HG03439 (cell line): ENCODE measurements at regions not wholly inside any gene's neighbourhood (a gene's known extent, or its start where the extent isn't known, plus 50 kb on each side); places are given as distances from the start of the nearest gene placed in this dataset.
"Not testable (repeated sequence)": the region's sequence is repeated elsewhere in the genome, so short reads cannot be mapped to it uniquely, and the experiment has no call there.

Experiments
- ATAC-seq: cut with Tn5 transposase; IDR thresholded peaks from one replicate; pipeline ENCODE4 v1.9.1; 2021; ENCODE audit warnings: mild to moderate bottlenecking, moderate library complexity; ENCODE audit not compliant: unreplicated experiment

DNA sequence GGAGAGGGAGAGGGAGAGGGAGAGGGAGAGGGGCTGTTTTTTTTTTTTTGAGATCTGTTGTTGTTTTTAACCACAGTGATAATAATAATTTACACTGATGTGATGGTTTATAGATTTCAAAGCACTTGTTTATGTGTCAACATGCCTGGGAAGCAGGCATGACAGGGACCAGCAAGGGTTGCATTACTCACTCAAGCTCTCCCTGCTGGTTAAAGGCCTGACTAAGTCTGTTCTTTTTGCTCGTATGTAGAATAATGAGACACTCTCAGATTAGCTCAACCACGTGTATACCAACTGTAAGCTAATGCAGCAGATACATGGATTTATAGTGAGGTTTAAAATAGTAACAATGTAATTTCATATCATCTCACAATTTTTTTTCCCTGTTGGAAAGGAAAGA is 134.6 kb upstream of the BOD1L1 start:
- ATAC-seq = no peak

DNA sequence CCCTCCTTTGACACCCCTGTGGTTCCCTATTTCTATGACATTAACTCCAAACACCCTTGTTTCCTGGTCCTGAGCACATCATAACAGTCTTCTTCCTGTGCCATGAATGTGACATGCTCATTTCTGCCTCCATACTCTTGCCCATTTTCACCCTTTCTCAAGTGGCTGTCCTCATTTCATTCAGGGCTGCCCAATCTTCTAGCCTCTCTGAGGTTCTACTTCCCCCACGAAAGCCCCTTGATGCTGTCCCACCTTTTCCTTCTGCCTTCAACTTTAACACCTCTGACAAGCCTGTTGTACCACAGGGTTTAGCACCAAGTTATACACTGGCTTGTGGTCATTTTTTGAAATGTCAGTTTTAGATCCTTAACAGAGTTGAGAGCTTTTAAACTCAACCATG is 136.2 kb upstream of the BOD1L1 start:
- ATAC-seq = no peak

DNA sequence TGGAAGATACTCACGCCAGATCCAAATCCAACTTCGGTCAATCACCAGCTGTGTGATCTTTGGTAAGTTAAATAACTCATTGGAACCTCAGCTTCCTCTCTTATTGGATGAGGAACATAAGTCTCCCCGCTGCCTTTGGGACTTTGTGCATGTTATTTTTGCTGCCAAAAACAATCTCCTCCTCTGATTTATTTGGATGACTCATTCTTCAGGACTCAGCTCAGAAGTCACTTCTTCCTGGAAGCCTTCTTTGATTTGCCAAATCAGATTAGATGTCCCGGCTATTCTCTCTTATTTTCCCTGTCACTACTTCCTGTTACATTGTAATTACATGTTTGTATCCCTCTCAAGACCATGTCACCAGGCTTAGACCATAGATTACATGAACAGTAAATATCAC is 138.0 kb upstream of the BOD1L1 start:
- no peak for ATAC-seq

DNA sequence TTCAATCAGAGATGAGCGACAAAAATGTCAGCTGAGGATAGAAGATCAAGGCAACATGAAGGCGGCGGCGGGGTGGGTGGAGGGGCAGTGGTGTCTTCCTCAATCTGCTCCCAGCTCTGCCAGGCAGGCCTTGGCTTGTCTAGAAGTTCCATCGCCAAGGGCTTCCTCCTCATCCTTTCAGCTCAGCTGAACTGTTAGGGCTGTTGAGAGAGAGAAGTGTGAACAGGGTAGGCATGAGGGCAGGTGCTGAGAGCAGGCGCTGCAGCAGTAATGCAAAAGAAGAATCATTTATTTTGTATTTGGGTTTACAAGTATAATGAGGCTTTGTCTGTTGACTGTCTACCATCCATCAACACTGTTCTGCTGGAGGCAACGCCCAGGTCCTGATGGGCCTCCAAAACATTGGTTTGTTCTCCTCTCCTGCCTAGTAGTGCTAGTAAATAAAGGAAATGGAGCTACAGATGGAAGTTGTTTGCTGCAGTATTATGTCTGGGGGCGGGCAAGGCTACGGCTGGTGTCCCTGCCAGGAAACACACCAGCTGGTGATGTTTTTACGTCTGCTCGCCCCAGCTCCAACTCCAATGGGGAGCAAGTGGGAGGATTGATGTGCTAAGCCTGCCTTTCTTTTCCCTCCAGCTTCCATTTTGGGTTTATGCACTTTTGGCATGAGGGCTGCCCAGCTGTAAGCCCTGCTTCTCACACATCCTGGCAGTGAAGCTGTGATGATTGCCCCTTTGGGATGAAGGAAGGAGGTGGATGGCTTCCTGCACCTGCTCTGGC is 139.4 kb upstream of the BOD1L1 start:
- ATAC-seq = no peak

DNA sequence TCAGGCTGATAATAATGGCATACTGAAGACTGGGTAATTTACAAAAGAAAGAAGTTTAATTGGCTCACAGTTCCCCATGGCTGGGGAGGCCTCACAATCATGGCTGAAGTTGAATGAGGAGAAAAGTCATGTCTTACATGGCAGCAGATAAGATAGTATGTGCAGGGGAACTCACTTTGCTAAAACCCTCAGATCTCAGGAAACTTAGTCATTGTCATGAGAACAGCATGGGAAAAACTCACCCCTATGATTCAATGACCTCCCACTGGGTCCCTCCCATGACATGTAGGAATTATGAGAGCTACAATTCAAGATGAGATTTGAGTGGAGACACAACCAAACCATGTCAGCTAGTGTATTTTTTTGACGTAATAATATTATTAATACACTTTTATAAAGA is 149.8 kb upstream of the BOD1L1 start:
- no peak for ATAC-seq

DNA sequence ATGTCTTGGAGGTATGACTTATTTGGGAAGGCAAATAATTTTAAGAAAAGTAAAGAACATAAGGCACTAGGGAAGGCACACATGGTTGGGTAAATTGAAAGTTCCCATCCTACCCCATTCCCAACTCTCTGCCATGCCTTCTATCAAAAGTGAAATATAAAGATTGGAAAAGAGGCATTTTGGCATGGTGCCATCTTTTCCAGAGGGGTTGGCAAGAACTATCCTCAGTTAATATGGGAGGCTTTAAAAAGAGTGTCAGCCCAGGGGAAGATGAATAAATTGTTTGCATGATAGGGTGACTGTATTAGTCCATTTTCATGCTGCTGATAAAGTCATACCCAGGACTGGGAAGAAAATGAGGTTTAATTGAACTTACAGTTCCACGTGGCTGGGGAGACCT is 150.8 kb upstream of the BOD1L1 start:
- ATAC-seq = no peak

DNA sequence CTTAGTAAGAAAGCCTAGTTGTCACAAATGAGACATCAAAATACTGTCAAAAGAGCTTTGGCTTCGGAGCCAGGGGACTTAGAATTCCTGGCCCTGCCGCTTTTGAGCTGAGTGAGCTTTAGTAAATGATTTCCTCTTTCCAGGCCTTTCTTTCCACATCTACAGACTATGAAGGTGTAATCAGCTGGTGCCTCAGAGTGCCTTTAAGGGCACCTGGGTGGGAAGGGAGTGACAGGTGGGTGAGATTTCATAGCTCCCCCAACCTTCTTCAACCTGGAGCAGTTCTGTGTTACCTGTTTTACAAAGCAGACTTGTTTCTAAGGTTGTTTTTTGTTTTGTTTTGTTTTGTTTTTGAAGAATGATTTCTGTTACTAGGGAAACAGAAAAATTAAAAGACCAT is 154.7 kb upstream of the BOD1L1 start:
- no peak for ATAC-seq

DNA sequence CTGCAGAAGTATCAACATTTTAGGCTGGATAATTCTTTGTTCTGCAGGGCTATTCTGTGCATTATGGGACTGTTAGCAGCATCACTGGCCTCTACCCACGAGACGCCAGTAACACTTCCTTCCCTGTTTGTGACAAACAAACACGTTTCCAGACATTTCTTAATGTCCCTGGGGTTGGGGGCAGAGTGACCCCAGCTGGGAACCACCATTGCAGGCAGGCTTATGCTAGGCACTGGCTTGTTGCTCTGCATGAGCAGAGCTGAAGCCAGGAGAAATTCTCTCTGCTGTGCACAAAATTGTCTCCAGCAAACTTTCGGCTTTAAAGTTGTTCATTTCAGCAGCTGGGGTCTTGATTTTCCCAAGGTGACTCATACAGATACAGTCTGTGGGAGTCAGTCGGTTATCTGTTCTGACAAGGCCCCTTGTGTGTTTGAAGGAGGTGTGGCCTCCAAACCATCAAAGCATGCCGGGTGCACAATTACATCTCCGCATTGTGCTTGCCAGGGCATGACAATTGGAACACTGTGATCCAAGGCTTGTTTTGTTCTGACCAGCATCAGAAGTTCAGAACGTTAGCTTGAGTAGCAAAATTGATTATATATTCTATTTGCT is 156.4 kb upstream of the BOD1L1 start:
- no peak for ATAC-seq

DNA sequence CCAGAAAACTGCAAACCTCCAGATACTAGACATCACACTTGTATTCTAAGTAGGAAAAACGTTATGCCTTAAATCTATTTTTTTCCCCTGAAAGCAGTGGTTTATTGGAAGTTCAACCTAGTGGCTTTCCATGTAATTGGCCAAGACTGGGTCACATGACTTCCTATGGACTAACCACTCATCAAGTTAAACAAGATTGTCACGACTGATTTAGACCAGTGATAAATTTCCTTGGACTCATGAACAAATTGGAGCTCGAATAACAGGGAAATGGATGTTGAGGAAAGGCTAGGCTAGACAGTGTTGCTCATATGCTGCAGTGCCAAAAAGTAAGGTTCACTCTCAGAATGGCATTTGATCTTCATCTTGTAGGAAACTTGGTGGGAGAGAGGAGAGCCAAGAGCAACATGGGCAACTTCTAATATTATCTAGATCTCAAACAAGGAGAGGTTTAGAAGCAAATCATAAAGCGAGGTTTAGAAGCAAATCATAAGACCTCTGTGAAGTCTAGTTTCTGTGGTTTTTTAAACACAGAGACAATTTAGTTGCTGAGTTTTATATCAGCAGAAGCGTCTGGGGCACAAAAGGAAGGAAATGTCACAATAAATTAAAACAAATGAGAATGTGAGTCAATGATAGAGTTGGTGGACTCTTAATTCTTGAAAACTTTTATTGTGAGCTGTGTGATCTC is 165.6 kb upstream of the BOD1L1 start:
- no peak for ATAC-seq

DNA sequence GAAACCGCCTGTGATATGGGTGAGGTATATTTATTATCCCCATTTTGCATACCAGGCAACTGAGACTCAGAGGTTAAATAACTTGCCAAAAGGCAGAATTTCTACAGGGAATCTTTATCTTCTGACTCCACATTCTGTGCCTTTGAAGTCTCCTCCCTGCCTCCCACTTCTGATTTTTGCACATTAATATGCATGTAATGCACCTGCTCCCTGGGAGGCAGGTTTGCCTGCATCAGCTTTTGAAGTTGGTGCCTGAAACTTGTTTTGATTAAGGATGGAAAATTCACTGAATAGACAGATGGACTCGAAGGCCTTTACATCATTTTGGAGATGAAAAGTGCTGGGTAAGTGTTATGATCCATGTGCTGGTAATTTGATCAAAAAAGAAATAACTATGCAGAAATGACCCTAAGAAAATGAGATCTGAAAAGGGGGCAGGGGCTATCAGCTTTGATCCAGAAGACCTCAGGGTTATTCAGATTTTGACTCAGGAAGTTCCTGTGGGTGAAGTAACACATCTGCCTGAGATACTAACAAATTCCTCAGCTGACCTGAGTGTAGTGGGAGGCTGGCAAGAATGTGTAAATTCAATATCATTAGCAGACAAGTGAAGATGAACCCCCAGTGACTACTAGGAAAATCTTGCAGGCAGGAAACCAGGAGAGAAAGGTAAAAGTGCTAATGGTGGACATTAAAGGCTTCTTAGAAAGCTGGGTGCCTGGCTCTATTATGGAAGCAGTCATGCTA is 167.5 kb upstream of the BOD1L1 start:
- ATAC-seq = no peak

DNA sequence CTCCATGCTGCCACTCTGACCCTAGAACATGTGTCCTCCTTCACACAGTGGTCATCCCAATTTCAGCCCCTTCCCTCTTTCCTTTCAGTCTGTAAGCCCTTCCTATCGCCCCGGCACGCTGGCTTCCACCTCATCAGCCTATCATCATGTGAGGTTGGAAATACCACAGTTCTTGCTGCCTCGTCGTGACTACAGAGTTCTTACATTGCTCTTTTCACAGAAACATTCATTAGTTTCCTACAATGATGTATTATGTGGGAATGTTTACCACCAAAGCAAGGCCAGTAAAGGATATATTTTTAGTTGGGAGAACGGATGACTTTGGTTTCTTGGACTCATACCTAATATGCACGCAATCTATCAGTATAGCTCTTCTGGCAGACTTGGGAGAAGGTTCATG is 169.5 kb upstream of the BOD1L1 start:
- ATAC-seq = no peak

DNA sequence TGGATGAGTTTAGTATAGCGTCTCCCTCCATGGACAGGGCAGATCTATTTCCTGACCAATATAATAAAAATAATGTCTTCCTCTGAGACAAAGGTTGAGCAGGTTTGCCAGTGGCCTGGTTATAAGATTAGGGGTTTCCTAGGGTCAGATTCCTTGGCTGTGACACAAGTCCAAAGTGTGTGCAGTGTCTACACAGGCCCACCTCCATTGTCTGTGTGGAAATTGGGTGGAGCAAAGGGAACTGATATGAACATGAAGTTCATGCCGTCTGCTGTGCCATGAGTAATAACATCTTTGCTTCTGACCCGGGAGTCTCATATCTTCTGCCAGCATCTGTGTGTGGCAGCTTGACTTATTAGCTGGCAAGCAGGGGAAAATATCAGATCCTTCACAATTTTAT is 187.7 kb upstream of the BOD1L1 start:
- no peak for ATAC-seq

DNA sequence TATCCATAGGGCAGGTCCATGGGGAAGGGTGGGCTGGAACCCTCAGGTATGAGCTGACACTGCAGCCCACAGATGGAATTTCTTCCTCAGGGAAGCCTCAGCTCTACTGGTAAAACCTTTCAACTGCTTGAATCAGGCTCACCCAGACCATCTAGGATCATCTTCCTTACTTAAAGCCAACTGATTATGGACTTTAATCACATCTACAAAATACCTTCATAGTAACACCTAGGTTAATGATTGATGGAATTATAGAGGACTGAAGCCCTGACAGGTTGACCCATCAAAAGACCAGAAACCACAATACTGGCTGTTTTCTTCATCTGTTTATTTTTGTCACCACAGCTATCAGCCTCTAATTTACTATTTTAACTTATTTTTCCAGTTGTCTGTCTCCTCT is 188.9 kb upstream of the BOD1L1 start:
- no peak for ATAC-seq

DNA sequence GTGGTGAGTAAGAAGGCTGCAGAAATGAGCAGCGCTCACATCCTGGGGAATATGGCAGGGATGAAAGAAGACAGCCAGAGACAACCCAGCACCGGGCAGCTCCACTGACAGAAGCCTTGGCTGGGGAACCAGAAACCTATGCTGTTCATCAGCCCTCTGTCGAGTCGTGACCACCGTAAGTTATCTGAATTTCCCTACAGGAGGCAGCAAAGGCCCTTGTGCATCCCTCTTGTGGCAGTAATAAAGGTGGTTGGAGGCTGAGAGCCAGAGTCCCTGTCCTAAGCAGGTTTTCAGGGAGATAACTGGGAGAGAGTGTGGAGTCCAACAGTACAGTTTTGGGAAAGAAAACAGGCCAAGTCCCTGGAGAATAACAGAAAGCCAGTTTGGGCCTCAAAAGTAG is 194.0 kb upstream of the BOD1L1 start:
- no peak for ATAC-seq

DNA sequence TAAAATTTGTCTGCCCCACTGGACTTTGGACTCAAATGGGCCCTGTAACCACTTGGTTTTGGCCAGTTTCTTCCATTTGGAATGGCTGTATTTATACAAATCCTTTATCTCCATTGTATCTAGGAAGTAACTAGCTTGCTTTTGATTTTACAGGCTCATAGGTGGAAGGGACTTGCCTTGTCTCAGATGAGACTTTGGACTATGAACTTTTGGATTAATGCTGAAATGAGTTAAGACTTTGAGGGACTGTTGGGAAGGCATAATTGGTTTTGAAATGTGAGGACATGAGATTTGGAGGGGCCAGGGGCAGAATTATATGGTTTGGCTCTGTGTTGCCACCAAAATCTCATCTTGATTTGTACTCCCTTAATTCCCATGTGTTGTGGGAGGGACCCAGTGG is 198.3 kb upstream of the BOD1L1 start:
- not testable (repeated sequence) for ATAC-seq

DNA sequence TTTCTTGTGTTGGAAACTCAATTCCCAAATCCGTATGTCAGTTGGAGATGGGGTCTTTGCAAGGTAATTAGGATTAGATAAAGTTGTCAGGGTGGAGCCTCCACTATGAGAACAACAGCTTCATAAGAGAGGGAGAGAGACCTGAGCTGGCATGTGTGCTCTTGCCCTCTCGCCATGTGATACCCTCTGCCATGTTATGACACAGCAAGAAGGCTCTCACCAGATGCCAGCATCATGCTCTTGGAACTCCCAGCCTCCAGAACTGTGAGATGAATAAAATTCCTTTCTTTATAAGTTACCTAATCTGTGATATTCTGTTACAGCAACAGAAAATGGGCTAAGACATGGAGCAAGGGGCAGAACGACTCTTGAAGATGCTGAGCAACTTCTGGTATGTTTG is 201.9 kb upstream of the BOD1L1 start:
- no peak for ATAC-seq

DNA sequence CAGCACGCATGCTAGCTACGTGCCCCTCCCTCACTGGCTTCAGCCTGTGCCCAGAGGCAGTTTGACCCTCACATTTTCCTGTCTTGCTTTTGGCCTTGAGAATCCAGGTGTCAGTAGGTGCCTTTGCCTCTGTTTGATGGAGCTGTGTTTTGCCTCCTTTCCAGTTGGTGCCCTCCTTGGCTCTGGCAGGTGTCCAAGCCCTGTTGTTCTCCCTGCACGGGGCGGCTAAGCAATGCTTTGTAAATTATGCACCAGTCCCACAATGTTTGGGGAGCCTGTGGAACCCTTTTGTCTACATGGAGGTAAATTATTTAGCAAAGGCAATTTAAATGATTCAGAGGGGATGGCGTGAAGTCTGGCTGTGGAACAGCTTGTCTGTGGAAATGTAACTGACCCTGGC is 202.9 kb upstream of the BOD1L1 start:
- no peak for ATAC-seq

DNA sequence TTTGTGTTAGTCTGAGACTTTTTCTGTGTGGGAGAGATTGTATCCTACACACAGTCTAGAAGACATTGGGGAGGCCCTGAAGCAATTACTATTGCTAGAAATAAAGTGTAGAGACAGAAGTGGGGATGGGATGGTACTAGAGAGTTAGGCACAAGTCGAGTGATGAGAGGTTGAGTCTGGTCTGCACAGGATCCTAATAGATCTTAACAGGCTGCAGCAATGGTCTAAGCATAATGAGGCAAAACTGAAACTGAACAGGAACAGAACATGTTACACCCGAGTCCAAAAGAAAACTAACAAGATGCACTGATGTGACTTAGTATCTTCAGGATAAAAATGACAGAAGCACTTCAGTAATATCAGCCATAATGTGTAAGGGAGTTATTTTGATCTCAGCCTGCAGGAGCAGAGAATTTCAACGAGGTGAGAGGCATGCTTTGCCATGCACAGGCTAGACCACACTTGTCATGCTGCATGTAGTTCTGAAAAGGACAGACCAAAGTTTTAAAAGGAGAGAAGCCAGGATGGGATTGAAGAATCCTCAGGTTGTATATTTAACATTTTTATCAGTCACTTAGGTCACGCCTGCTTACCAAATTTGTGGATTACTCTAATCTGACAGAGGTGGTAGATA is 205.8 kb upstream of the BOD1L1 start:
- no peak for ATAC-seq

DNA sequence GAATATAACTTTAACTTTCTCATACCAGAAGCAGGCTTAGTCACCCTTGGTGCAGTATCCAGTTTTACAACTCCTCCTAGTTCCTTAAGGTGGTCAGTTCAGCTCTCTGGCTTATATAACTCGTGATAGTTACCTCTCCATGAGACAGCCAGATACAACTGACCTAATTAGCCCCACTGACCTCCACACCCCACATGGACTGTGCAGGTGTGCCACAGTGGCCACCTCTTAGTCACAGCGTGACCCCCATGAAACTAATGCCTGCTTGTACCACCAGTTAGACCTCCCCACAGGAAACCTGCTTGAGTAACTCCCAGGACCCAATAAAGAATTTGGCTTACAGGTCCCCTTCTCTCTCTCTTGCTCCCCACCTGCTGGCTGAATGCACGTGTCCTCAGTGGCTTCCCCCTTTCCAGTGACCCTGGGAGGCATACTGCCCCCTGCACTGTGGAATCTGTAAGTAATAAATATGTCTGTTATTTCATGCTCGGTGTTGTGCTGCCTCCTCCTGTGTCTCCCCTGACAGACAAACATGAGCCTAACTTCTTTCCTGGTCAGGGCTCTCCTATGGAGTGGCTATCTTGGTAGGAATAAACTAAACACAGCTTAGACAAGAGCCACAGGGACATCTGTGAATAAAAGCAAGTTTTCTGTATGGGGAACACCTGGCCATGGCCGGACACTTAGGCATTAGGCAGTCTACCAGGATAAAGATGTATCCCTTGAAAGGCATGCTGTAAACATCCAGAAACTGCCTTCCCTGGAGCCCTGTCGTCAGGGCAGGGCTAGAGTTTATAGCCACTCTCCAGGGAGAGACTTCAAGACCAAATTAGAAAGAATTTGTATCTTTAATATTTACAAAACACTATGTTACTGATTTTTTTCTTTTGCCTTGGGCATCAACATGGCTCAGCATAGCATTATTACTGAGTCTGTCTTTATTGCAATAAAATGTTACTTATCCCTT is 209.7 kb upstream of the BOD1L1 start:
- no peak for ATAC-seq
